Bone marrow (tissue), 2 donors: ENCODE measurements at regions not wholly inside any gene's neighbourhood (a gene's known extent, or its start where the extent isn't known, plus 50 kb on each side); places are given as distances from the start of the nearest gene placed in this dataset.

Experiments used
- DNase-seq, 2 donors: peaks; one replicate each; lab custom pipeline; 2025; lab: John Stamatoyannopoulos, UW

DNA sequence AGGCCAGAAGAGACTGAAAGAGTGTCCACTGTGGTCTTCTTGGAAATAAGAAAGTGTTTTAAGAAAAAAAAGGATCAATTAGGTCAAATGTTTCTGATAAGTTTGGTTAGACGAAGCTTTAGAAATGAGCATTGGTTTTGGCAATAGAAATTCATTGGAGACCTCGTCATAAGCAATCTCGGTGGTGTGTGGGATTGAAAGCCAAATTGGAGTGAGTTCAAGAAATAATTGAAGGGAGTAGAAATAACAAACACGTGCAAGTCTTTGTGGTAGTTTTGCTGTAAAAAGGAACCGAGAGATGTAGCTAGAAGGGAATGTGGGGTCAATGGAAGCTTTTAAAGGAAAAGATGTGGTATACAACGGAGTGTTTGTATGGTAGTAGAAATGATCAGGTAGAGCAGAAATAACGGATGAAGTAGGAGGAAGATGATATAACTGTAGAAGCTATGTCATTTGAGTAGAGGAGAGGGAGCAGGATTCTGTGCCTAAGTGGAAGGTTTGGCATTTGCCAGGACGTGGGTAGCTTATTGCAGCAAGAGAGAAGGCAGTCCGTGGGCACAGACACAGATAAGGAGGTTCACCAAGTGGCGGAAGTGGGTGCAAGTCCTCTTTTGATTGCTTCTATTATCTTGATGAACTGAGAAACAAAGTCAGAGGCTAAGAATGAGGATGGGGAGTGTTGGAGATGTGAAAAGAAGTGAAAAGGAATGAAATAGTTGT is 146.2 kb downstream of the DACT1 start:
- DNase-seq, result no peak

DNA sequence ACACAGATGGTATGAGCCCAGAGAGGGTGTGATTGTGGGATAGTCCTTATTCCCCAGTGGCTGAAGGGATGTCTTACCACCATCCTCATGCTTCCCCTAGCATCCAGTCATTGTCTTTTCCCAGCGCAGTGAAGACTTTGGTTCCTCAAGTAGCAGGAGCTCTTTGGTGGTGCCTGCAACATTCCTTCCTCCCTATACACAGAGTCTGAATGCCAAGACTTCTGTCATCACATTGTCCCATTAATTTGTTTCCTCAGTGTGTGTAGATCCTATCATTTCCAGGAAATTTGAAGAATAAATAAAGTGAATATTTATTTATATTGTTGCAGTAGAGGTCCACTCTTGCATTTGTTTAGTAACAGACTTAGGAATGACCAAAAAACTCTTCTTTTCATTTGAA is 147.2 kb downstream of the DACT1 start:
- DNase-seq, result no peak

DNA sequence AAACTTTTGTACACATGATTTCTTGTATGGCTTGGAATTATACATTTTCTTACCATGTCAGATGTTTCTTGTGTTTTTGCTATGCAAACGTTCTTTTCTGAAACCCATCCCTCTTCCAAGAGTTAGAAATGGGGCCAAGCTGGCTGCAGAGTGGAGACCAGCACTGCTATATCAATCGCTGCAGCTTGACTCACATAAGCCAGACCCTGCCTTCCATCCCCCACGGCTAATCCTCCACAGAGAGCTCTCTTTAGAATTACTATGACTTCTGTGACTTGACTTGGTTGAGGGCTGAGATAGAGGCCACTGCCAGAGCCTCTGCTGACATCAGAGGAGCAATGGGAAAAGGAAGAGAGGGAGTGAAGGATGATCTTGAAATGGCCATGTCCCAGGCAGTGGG is 147.9 kb downstream of the DACT1 start:
- no peak for DNase-seq

DNA sequence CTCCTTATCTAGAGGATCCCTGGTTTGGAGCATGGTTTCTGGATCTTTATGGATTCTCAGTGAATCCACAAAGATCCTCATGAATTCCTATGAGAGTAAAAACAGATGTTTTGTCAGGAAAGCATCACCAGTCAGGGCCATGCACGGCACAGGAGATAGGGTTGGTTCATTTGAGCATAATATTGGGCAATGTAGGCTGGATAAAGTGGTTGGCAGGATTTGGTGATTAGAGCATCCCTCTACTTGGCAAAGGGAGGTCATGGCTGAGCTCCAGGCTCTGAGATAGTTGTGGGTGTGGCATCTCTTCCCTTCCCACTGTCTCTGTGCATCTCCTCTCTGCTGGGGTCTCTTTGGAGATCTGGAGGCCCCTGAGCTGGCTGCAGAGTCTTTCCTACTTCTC is 149.8 kb downstream of the DACT1 start:
- no peak for DNase-seq

DNA sequence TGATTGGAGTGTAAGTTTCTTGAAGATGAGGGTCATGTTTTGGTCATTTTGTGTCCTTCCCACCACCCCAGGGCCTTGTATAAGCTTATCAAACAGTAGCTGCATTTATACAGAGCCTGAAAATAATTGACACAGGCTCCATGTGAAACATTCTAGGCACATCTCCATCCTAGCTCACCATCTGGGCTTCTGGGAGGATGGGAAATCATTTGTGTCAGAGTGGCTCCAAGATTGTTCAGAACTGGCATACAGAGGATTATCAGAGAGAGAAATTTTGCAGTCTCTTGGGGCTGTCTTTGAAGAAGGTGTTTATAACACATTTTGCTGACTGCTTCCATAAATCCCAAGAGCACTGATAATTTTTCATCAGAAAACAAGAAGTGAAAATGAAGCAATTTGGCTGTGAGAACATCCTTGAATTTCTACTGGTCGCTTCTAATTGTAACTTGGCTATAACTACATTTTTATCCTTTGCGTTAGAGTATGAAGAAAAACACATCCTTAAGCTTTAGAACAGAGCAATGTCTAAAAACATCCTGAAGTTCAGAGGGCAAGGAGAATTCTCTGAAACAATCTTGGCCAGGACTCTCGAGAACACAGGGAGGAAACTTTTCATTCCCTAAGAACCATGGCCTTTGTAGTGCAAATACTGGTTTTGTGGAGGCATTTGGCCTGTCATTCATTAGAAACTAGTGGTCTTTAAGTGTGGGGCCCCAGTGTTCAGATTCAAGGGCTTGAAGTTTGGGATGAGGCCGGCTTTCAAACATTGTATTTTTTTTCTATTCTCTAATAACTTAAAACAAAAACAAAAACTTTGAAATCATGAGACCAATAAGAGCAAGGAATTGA is 151.1 kb downstream of the DACT1 start:
- no peak for DNase-seq

DNA sequence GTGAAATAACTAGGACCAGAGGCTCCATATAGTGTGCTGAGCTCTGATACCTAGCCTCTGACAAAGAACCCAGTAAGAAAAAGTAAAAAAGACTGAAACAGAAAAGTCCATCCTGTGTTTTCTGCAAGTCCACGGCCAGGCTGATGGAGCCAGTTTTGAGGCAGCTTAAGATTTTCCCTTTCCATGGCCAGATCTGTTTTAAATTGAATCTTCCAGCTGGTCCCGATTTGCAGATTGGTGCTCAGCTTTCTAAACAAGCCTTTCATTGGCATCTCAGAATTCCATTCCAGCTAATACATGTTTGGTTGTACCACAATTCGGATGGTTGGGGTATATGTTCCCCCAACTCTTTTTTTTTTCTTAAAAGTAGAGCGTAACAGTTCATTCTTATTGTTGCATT is 152.0 kb downstream of the DACT1 start:
- DNase-seq, result no peak

DNA sequence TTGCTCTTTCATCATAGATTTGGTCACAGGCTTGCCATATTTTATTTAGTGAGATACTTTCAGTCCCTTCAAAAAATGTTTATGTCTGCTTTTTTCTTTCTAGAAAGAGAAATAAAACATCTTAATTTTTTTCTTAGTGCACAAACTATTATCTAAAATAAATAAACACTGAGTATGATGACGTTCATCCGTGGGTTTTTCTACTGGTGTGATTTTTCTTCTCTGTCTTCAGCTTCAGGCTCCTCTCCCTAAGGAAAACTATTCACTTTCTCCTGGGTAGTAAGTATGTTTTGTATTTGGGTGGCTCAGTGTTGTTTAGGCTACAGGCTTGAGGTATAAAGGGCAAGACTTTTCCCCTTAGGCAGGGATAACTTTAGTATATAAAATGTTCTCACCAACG is 154.7 kb downstream of the DACT1 start:
- DNase-seq, result no peak

DNA sequence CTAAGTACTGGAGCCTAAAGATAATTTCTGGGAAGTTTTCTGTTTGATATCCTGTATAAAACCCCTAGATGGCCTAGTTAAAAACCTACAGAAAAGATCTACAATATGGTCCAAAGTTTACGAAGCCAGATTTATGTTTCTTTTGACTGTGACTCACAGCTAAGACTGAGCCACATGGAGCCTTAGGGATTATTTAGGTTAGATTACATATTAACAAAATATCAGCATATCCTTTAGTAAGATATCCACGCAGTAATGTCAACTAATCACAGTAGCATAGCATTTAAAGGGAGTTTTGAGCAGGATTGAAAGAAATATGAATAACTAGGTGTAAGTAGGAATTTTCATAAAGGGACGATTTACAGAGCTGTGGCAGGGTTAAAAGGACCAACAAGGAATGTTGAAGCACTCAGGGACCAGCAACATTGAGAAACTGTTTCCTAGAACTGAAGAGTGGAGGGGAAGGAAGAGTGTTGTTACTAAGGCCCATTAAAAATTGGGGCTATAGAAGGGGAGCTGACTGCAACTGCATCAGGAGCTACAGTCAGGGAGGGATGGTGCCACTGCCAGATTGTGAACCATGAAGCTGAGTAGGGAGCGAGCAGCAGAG is 155.5 kb downstream of the DACT1 start:
- no peak for DNase-seq

DNA sequence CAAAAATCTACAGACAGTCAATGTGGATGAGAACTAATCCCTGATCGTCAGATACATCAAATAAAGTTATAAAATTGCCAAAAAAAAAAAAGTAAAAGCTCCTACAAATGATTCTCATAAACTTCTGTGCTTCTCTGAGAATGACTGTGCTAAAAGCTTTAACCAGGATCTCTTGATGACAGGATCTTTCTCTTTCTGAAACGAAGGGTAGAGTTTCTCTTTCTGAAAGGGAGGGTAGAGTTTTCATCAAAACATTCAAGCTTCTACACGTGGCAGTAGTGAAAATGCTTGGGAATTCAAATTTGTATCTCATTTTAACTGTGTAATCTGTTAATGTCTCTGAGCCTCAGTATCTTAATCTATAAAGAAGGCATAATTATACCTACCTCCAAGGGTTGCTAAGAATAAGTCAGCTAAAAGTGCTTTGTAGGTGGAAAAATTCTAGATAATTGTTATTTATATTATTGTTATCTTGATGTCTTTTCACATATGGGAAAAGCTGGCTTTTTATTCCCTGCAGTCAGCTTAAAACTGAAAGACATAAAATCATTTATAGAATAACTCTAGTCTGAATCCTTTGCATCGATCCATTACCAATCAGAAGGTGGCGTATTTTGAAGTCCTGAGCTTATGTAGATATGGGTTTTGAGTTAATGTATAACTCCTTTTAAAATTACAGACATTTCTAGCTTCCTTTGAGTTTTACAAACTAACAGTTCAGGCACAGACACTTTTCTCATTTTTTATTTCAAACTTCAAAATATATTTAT is 157.4 kb downstream of the DACT1 start:
- no peak for DNase-seq

DNA sequence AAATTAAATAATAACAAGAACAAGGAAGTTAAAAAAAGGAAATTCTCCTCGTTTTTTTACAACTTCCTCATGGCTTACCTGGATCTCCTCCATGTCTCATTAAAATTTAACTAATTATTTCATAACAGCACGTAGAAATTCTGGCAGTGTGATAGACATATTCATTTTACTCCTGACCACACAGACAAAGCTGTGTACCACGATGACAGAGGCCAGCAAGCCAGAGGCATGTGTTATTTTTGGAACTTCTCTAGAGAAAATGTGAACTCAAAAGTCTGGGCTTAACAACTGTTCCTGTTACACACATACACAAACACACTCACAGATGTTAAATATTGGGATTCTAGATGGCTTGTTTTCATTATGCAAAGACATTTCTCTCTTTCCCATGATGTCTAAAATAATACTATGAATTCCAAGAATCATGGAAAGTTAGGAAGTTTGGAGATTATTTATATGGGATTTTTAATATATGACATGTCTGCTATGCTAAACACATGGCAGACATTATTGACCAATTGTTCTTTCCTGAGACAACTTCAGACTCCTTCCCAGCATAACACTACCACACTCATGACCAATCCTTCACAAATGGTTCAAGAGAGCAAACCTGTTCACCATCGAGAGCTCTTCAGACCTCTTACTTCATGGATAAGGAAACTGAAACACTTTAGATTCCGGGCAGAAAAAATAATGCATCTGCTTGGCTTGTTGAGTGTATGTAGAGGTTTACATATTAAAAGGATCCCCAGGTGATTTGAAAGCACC is 158.7 kb downstream of the DACT1 start:
- no peak for DNase-seq

DNA sequence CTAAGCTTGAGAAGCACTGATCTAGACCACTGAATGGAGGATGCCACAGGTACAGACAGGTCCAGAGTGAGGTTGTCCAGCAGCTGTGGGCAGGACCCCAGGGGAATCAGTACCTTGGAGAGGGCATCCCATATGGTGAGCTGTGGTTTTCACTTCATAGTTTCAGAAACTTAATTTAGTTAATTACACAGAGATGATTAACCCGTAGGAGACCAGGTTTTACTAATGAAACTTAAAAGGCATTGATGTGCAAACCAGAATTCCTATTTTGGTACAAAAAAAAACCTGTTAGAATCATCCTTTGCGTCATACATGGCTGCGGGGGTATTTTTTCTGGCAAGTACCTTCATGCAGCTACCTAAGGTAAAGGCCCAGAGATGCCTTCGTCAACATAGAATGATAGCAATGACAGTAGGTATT is 159.3 kb downstream of the DACT1 start:
- no peak for DNase-seq

DNA sequence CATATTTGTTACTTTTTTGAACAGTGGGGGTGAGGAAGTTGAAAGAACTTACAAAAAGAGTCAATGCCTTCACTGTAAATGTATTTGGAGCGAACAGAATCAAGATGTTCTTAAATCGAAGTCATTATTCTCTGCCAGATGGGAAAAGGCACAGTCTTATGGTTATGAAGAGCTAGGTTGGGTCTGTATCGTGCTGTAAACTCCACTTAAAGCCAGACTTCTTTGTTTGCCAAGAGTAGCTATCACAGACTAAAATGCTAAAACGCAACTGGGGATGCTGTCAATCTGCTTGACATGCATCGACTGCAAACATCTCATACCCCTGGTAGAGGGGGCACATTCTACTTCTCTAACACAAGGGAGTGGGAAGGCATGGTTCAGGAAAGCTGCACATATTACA is 160.4 kb downstream of the DACT1 start:
- DNase-seq, result no peak

DNA sequence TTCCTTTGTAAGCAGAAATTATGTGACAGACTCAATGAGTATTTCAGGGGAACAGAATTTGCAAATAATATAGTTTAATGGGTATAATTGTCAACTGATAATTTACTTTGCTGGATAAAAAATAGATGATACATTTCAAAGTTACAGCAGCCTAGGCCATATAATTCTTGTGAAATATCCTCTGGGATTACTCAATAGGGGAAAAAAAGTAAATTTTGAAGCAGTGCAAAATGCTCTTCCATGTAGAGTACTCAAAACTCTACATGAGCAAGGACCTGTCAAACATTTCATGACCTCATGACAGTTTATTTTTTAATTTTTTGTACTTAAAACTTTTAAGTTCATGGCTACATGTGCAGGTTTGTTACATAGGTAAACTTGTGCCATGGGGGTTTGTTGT is 163.3 kb downstream of the DACT1 start:
- no peak for DNase-seq

DNA sequence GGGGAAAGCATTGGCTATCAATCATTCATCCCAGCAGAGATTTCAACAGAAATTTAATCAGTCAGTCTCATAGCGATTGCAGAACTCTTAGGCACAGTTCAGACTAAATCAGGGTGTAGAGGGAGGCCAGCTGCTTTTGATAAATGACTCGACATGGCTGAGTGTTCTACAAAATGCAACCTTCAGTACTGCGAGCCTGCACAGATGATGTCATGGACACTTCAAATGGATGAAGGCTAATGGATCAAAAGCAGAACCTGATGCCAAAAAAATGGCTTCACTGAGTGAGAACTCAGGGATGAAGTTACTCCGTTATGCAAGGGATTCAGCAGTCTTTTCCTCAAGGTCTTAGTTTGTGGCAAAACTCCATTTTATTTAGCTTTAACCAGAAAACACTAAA is 167.3 kb downstream of the DACT1 start:
- DNase-seq, result no peak

DNA sequence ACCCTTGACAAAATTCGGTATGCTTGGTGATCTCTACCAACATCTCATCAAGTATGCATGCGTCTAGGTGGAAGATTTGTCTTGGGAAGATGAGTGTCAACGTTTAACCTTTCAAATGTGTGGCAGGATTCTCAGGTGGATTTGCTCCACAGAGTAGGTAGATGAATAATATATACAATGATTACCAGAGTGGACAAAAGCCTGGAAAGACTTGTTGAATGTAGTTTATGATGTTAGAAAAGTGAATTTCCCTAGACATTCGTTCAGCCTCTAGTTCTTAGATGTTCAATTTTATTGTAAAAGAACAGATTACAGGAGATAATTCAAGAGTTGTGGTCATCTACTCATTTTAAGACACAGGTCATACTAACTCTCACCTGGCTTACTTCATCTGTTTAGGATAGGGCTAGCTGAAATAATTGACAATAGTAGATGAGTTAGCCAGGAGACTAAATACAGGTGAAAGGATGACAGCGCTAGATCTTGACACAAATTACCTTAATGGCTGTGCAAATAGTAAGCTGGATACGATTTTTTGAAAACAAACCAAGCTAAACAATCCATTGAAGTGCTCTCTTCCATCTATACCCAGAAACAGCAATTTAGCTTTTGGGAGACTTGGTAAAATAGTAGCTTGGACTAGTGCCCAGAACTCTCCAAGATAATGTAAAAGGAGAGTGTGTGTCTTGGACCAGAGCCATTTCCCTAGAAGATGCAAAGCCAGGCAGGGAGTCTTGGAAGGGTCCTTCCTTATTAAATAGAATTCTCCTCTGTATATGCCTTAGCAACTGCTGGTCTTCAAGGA is 168.0 kb downstream of the DACT1 start:
- DNase-seq, result no peak

DNA sequence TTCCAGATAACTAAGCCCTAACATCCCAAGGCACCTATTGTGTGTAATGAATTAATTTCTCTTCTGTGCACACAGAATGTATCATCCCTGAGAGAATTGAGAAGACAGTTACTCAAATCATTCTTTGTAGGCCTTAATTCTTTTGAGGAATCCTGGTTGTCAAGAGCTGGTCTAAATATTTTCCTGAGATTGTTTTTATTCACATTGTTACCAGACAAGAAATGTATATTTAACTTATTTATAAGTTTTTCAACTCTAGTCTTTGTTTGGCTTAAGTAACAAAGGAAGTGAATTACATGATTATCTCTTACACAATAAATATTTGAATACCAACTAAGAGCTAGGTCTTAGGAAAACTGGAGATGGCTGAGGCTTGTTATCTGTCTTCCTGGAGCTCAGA is 169.4 kb downstream of the DACT1 start:
- no peak for DNase-seq

DNA sequence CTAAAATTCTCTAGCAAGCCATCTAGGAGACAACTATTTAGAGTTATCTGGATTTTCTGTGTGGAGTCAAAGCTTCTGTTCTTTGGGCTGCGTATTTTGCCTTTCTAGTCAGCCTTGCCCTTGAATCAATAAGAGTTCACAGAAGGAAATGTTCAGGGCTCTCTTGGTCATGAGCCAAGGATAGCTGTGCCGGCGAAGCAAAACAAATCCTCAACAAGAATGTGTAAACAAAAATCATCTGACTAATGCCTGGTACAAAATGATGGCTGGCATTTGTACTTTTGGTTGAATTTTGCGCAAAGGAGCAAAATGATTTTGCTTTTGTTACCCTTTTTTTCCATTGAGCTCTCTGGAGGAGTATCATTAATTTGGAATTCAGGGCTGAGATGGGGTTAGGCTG is 171.1 kb downstream of the DACT1 start:
- no peak for DNase-seq

DNA sequence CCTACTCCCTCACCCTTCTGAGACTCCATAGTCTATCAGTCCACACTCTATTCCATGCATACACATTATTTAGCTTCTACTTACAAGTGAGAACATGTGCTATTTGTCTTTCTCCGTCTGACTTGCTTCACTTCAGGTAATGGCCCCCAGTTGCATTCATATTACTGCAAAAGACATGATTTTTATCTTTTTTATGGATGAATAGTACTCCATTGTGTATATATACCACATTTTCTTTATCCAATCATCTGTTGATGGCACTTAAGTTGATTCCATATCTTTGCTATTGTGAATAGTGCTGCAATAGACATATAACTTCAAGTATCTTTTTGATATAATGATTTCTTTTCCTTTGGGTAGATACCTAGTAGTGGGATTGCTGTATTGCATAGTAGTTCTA is 171.8 kb downstream of the DACT1 start:
- no peak for DNase-seq

DNA sequence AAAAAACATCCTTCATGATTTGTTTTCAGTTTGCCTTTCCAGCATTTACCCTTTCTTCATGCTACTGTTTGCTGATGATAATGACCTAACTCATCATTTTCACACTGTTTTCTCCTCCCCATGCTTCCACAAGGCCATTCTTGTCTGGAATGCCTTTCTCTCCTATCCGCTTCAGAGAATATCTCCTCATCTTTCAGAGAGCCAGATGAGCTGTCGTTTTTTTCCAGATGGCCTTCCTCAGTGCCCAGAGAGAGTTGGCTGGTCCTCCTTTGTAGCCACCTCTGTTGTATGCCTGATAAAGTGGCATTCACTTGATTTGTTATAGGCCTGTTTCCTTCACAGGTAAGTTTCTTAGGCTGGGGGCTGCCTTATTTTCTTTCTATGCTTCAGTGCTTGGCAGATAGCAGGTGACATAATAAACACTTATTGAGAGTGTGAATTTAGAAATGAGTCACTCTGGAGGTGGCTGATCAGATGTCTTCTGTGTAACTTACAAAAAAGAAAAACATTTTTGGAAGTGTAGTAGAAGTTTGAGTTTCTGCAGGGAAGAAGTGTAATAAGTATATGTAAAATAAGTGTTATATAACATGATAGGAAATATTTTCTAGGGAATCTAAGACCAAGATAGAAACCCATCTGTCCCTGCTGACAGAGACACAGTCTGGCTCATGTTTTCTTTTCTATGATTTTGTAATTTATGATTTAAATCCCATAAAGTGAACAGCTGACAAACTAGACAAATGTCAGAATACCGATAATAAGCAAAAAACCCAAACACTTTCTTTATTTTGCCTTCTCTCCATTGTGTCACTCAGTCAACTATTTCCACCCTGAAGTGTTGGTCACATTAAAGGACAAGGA is 174.5 kb downstream of the DACT1 start:
- no peak for DNase-seq

DNA sequence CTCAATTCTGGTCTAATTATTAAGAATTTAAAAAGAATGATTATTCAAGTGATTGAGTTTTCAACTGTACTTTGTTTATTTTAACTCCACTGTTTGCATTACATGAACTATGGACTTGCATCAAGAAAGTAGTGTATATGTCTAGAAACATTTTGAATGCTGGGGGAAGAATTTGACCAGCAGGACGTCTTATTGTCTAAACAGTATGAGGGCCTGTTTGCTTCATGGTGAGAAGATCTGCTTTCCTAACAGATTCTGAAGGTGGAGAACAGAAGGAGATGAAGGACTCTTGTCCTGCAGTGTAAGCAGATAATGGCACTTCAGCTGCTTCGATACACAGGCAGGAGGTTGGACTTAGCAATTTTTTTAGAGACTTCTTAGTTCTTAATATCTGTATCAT is 176.0 kb downstream of the DACT1 start:
- DNase-seq, result no peak
